SKM-1 treated with dmso at 0.1 percent for 144 hours (cell line): ENCODE measurements at regions not wholly inside any gene's neighbourhood (a gene's known extent, or its start where the extent isn't known, plus 50 kb on each side); places are given as distances from the start of the nearest gene placed in this dataset.

Experiments
- DNase-seq: peaks from one replicate; lab custom pipeline; 2025; ENCODE audit not compliant: unreplicated experiment; lab: John Stamatoyannopoulos, UW

- no peak for DNase-seq
Observed at GRCh38 chr16:86419518-86419917, 90.8 kb upstream of the FOXF1 start.

- DNase-seq = no peak
Observed at GRCh38 chr16:86421995-86422394, 88.3 kb upstream of the FOXF1 start.

- DNase-seq = no peak
Observed at GRCh38 chr16:86424398-86424797, 85.9 kb upstream of the FOXF1 start.

GRCh38 chr16:86424985-86425384 is 85.3 kb upstream of the FOXF1 start:
- DNase-seq = no peak

- DNase-seq = no peak
Observed at GRCh38 chr16:86426063-86426642, 84.2 kb upstream of the FOXF1 start.

- DNase-seq = no peak
Observed at GRCh38 chr16:86427433-86427851, 82.9 kb upstream of the FOXF1 start.

- DNase-seq = no peak
Observed at GRCh38 chr16:86428729-86429517, 81.4 kb upstream of the FOXF1 start.

- DNase-seq = no peak
Observed at GRCh38 chr16:86429663-86430062, 80.7 kb upstream of the FOXF1 start.

GRCh38 chr16:86430814-86431213 is 79.5 kb upstream of the FOXF1 start:
- DNase-seq = no peak

GRCh38 chr16:86431540-86431939 is 78.8 kb upstream of the FOXF1 start:
- DNase-seq = no peak

GRCh38 chr16:86432048-86432447 is 78.3 kb upstream of the FOXF1 start:
- DNase-seq = no peak

GRCh38 chr16:86432691-86433090 is 77.6 kb upstream of the FOXF1 start:
- no peak for DNase-seq

GRCh38 chr16:86436466-86437185 is 73.7 kb upstream of the FOXF1 start:
- no peak for DNase-seq

GRCh38 chr16:86437348-86437747 is 73.0 kb upstream of the FOXF1 start:
- no peak for DNase-seq

- DNase-seq = no peak
Observed at GRCh38 chr16:86442703-86443102, 67.6 kb upstream of the FOXF1 start.

- DNase-seq = no peak
Observed at GRCh38 chr16:86443508-86444147, 66.7 kb upstream of the FOXF1 start.

- no peak for DNase-seq
Observed at GRCh38 chr16:86444261-86444660, 66.1 kb upstream of the FOXF1 start.

GRCh38 chr16:86444661-86445060 is 65.7 kb upstream of the FOXF1 start:
- DNase-seq = no peak

GRCh38 chr16:86446279-86446678 is 64.0 kb upstream of the FOXF1 start:
- DNase-seq = no peak

- DNase-seq = no peak
Observed at GRCh38 chr16:86447228-86447627, 63.1 kb upstream of the FOXF1 start.

GRCh38 chr16:86448306-86448890 is 61.9 kb upstream of the FOXF1 start:
- no peak for DNase-seq
